Psoas muscle (tissue), 7 donors: ENCODE measurements at regions not wholly inside any gene's neighbourhood (a gene's known extent, or its start where the extent isn't known, plus 50 kb on each side); places are given as distances from the start of the nearest gene placed in this dataset.

Source experiments
- ATAC-seq, 4 donors: fragments of 200-7000 bp; cut with Tn5 transposase; one replicate each; pipeline ENCODE4 v1.9.1; 2020; ENCODE audit warnings: moderate library complexity in 3 of 4, mild to moderate bottlenecking in 2 of 4
- DNase-seq, 2 donors: peaks; one replicate each; pipeline ENCODE4 v3.0.0-alpha.2; 2020
- H3K27ac ChIP-seq: fragments of 200-600 bp; one replicate; pipeline ENCODE4 v1.8.0; 2022
- H3K27me3 ChIP-seq, 3 donors: fragments of 200-600 bp in 1 of 3; one replicate each; pipeline versions ENCODE4 v1.6.1 to v1.8.0; 2013 to 2022; ENCODE audit warnings: low read length in 2 of 3, mild to moderate bottlenecking in 2 of 3, moderate library complexity in 1 of 3; ENCODE audit not compliant: insufficient read depth in 3 of 3
- H3K36me3 ChIP-seq, 2 donors: fragments of 200-600 bp in 1 of 2; one replicate each; pipeline versions ENCODE4 v1.6.1 to v1.8.0; 2013 to 2022; ENCODE audit warnings: low read depth in 1 of 2, mild to moderate bottlenecking in 1 of 2, moderate library complexity in 1 of 2; ENCODE audit not compliant: insufficient read depth in 1 of 2
- H3K4me1 ChIP-seq: fragments of 200-600 bp; one replicate; pipeline ENCODE4 v1.8.0; 2022
- H3K4me3 ChIP-seq: fragments of 200-600 bp; one replicate; pipeline ENCODE4 v1.8.0; 2022; ENCODE audit warnings: mild to moderate bottlenecking
- H3K9me3 ChIP-seq: fragments of 200-600 bp; one replicate; pipeline ENCODE4 v1.8.0; 2022
- CTCF ChIP-seq: fragments of 200-600 bp; IDR thresholded peaks from one replicate; pipeline ENCODE4 v1.8.0; 2022; ENCODE audit warnings: antibody characterized with exemption
- WGBS, 3 donors: extraction: QIAGEN DNeasy Blood & Tissue Kit; methylation state at CpG; one replicate each; pipeline versions ENCODE4 v1.1.6 to v1.1.7; 2013; 5-methylcytosine and 5-hydroxymethylcytosine counted together
- intact Hi-C, 2 donors: fragments of 100-400 bp; cut with DNase I; formaldehyde crosslinking; loops; one replicate each; pipeline versions ENCODE4 v1.11.0 to v1.14.2; 2022
- donor health status: healthy with polysubstance abuse.
- donor health status: DM: no; HTN: no; CAD: no; lungs with moderate emphysema.
- donor health status: Bipolar disorder and iron deficiency.
- donor health status: healthy.
- donor health status: DM: yes; HTN: yes; CAD: no.
- donor health status: DM: no; HTN: no; CAD: no.
- donor health status: DM: yes; HTN: yes; CAD: no.

GRCh38 chr16:26809461-26809860, 257.3 kb upstream of the C16orf82 start:
- WGBS, 3 donors = 43 to 57% (median 50%) methylated on average over 1 to 2 of the region's 2 CpGs

GRCh38 chr16:26816266-26816665, 250.5 kb upstream of the C16orf82 start:
- no peaks in the 10 kb centered on the region for H3K36me3 ChIP-seq
- TF ChIP-seq CTCF = no peak
- ATAC-seq (no peak), DNase-seq (no peak)
- no peak overlapping the region for H3K4me3 ChIP-seq
- 70 to 75% (median 72%) methylated on average over 7 of the region's 7 CpGs for WGBS, 3 donors
- peaks cover 0 to 2% (median 0%) of the 10 kb centered on the region in 3 donors for H3K27me3 ChIP-seq
- H3K9me3 ChIP-seq = no peaks in the 10 kb centered on the region
- no peaks in the 10 kb centered on the region for H3K4me1 ChIP-seq
- intact Hi-C loops = no loop called here
- no peak overlapping the region for H3K27ac ChIP-seq

More at GRCh38 chr16:26809461-26809860, 257.3 kb upstream of the C16orf82 start:
- intact Hi-C loops = no loop called here
- H3K36me3 ChIP-seq = no peaks in the 10 kb centered on the region
- no peak overlapping the region for H3K4me3 ChIP-seq
- peaks cover 0 to 3% (median 0%) of the 10 kb centered on the region in 3 donors for H3K27me3 ChIP-seq
- H3K9me3 ChIP-seq = no peaks in the 10 kb centered on the region
- no peak overlapping the region for H3K27ac ChIP-seq
- DNase-seq (no peak), ATAC-seq (no peak)
- H3K4me1 ChIP-seq = no peaks in the 10 kb centered on the region
- no peak for TF ChIP-seq CTCF

DNA sequence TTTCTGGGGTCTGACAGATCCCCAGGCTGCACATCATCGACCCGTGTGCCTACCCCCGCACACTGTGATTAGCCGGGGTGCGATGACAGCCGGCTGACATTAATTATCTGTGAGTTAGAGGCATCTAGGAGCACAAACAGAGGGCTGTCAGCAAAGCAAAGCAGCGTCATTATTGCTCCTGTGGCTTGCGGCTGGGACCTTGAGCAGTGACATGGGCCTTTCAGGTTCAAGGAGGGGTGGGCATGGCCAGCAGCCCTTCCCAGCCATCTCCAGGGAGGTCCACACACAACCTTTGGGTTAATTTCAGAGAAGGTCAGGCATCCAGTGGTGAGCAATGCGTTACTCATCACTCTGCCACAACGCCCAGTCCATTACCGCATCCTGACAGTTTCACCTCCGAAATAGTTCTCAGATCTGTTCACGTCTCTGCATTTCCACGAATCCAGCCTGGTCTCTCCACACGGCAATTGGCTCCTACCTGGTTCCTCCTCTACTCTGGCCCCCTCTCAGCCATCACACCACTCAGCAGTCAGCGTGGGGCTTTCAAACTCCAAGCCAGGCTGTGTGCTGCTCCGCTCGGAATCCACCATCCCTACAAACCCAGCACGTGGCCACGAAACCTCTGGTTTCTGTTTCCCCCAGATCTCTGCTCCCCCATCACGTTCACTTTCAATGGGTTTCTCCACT, 249.7 kb upstream of the C16orf82 start:
- H3K4me3 ChIP-seq = no peak overlapping the region
- H3K27ac ChIP-seq = no peak overlapping the region
- ATAC-seq (no peak), DNase-seq (no peak)
- intact Hi-C loops = no loop called here
- no peaks in the 10 kb centered on the region for H3K36me3 ChIP-seq
- no peaks in the 10 kb centered on the region for H3K4me1 ChIP-seq
- TF ChIP-seq CTCF = no peak
- H3K27me3 ChIP-seq = peaks cover 0 to 2% (median 0%) of the 10 kb centered on the region in 3 donors
- no peaks in the 10 kb centered on the region for H3K9me3 ChIP-seq
- WGBS, 3 donors = 66 to 72% (median 68%) methylated on average over 21 of the region's 21 CpGs

DNA sequence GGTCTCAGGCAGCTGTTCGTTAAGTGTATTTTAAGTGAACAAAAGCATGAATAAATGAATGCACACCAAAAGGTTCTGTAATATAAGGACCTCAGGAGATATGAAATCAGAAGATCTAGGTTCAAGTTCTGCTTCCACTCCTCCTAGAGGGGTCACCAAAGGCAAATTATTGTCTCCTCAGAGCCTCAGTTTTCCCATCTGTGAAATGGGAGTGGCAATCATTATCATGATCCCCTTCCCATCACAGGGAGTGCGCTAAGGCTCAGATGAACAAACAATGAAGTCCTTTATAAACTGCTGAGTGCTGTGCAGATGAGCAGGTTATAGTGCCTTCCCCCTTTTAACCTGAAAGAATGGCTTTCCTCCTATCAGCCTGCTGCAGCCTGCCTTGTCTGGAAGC, 248.3 kb upstream of the C16orf82 start:
- Histone ChIP-seq H3K4me1 (no peaks in the 10 kb centered on the region), H3K9me3 (no peaks in the 10 kb centered on the region), H3K4me3 (no peak overlapping the region), H3K27ac (no peak overlapping the region), H3K27me3 (peaks cover 0 to 2% (median 0%) of the 10 kb centered on the region in 3 donors), H3K36me3 (no peaks in the 10 kb centered on the region)
- TF ChIP-seq CTCF = no peak
- DNase-seq = no peak
- intact Hi-C loops = no loop called here
- no peak for ATAC-seq
- WGBS, 3 donors = 84 to 96% (median 92%) methylated on average over 2 of the region's 2 CpGs

DNA sequence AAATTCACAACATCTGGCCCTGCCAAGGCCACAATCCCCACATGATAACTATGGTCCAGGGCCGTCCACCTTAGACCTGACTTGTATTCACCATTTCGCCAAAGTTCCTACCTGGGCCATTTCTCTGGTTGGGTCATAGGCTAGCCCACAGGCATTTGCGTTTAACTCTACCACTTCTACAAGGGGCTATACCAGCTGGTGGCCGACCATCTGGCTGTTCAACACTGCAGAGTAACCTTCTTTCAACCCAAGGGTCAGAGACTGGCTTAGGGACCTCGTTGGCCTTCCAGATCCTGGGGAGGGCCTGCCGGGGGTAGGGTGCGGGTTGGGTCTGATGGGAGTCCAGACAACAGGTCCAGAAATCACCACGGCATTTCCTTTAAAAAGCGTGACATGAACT, 242.3 kb upstream of the C16orf82 start:
- no peak for DNase-seq
- Histone ChIP-seq H3K4me3 (no peak overlapping the region), H3K36me3 (no peaks in the 10 kb centered on the region), H3K9me3 (no peaks in the 10 kb centered on the region), H3K27me3 (no peaks in the 10 kb centered on the region), H3K4me1 (no peaks in the 10 kb centered on the region), H3K27ac (no peak overlapping the region)
- ATAC-seq = no peak
- intact Hi-C loops = no loop called here
- WGBS, 3 donors = 64 to 74% (median 66%) methylated on average over 9 of the region's 9 CpGs
- no peak for TF ChIP-seq CTCF
